HepG2 (cell line): ENCODE measurements at regions not wholly inside any gene's neighbourhood (a gene's known extent, or its start where the extent isn't known, plus 50 kb on each side); places are given as distances from the start of the nearest gene placed in this dataset.

Experiments
- ESRRA ChIP-seq: sonication (generic); formaldehyde crosslinking; IDR thresholded peaks from 2 replicates; pipeline ENCODE4 v1.5.1; 2020; ENCODE audit warnings: mild to moderate bottlenecking, low read depth, missing genetic modification reagents
- PHF8 ChIP-seq: sonication (generic); formaldehyde crosslinking; IDR thresholded peaks from 2 replicates; pipeline ENCODE4 v1.5.0; 2020; ENCODE audit warnings: missing genetic modification reagents
- PREB ChIP-seq: sonication (generic); formaldehyde crosslinking; IDR thresholded peaks from 2 replicates; pipeline ENCODE4 v1.4.0; 2020; ENCODE audit warnings: missing genetic modification reagents
- TF ChIP-seq, protein P1 (sequence below): sonication (generic); formaldehyde crosslinking; IDR thresholded peaks from 2 replicates; pipeline ENCODE4 v1.5.0; 2020; ENCODE audit warnings: missing genetic modification reagents, mild to moderate bottlenecking, borderline replicate concordance

DNA sequence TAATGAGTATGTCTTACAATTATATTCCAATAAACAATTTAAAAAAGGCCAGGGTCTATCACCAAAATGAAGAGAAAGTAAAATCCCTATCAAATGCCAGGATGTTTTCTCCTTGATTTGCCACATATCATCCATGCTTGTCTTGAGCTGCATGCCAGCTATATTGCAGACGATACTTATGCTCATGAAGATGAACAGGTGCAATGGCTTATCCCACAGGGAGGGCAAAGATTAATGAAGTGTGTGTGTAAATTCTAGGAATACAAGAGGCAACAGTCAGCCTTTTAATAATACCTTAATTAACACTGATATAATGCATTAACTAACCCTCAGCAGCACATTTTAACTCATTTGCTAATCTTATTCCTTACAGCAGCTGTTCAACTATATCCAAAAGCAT, 850.5 kb downstream of the KCNA4 start:
- TF ChIP-seq ESRRA (CRISPR knock-in tag) (no peak), PREB (CRISPR knock-in tag) (no peak), PHF8 (no peak)
- TF ChIP-seq, protein P1, sequence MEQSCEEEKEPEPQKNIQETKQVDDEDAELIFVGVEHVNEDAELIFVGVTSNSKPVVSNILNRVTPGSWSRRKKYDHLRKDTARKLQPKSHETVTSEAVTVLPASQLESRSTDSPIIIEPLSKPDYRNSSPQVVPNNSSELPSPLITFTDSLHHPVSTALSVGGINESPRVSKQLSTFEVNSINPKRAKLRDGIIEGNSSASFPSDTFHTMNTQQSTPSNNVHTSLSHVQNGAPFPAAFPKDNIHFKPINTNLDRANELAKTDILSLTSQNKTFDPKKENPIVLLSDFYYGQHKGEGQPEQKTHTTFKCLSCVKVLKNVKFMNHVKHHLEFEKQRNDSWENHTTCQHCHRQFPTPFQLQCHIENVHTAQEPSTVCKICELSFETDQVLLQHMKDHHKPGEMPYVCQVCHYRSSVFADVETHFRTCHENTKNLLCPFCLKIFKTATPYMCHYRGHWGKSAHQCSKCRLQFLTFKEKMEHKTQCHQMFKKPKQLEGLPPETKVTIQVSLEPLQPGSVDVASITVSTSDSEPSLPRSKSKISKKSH (CRISPR knock-in tag): no peak
